A673 (cell line): ENCODE measurements at regions not wholly inside any gene's neighbourhood (a gene's known extent, or its start where the extent isn't known, plus 50 kb on each side); places are given as distances from the start of the nearest gene placed in this dataset.

Experiments used
- BruUV-seq: library from RNA; stranded (reverse); fragments of 400-500 nt; replicated peaks from 2 replicates; lab custom pipeline; 2021; lab: Mats Ljungman, UMichigan
- CTCF ChIA-PET: fragments of 300-600 bp; sonication (Branson Sonifier 250); formaldehyde crosslinking; loops from one replicate; lab custom pipeline; 2022; ENCODE audit warnings: antibody characterized with exemption; lab: Charles Lee
- POLR2A ChIA-PET: fragments of 300-600 bp; sonication (Branson Sonifier 250); formaldehyde crosslinking; loops from one replicate; lab custom pipeline; 2022; ENCODE audit warnings: antibody characterized with exemption; ENCODE audit not compliant: low non-redundant PET; lab: Charles Lee
- DNase-seq: peaks from one replicate; pipeline ENCODE4 v3.0.0-alpha.2; 2015; ENCODE audit warnings: low spot score
- H3K27ac ChIP-seq: fragments of 200-600 bp; sonication (generic); 2 replicates; pipeline ENCODE4 v1.5.1; 2016; ENCODE audit warnings: mixed run types, low read depth, mild to moderate bottlenecking, mixed read lengths, antibody characterized with exemption, low read length; ENCODE audit not compliant: poor library complexity, severe bottlenecking
- H3K27me3 ChIP-seq: fragments of 200-600 bp; sonication (generic); replicated peaks from 2 replicates; pipeline ENCODE4 v1.6.1; 2017; ENCODE audit warnings: mixed run types, low read depth, mild to moderate bottlenecking, mixed read lengths, antibody characterized with exemption, low read length; ENCODE audit not compliant: insufficient read depth, poor library complexity
- H3K36me3 ChIP-seq: fragments of 200-600 bp; sonication (generic); 2 replicates; pipeline ENCODE4 v1.6.1; 2016; ENCODE audit warnings: mixed run types, mild to moderate bottlenecking, mixed read lengths, antibody characterized with exemption, low read length; ENCODE audit not compliant: insufficient read depth, poor library complexity, severe bottlenecking
- H3K4me1 ChIP-seq: fragments of 200-600 bp; sonication (generic); 2 replicates; pipeline ENCODE4 v1.6.1; 2017; ENCODE audit warnings: mixed run types, mild to moderate bottlenecking, mixed read lengths, antibody characterized with exemption, low read length; ENCODE audit not compliant: insufficient read depth, poor library complexity, severe bottlenecking
- H3K4me3 ChIP-seq: fragments of 200-600 bp; sonication (generic); 2 replicates; pipeline ENCODE4 v1.5.1; 2016; ENCODE audit warnings: low read depth, mixed run types, mild to moderate bottlenecking, mixed read lengths, low read length; ENCODE audit not compliant: poor library complexity, severe bottlenecking
- H3K9me3 ChIP-seq: fragments of 200-600 bp; sonication (generic); 2 replicates; pipeline ENCODE4 v1.6.1; 2016; ENCODE audit warnings: mixed run types, low read depth, mild to moderate bottlenecking, mixed read lengths, antibody characterized with exemption, low read length; ENCODE audit not compliant: poor library complexity, severe bottlenecking
- CTCF ChIP-seq: fragments of 300-800, 200-600 bp; sonication (generic); conservative IDR thresholded peaks from 2 replicates; pipeline ENCODE4 v1.5.1; 2017; ENCODE audit warnings: low read depth, mild to moderate bottlenecking, antibody characterized with exemption, low read length, moderate library complexity, mixed read lengths
- EZH2 ChIP-seq: fragments of 200-600 bp; sonication (generic); IDR thresholded peaks from 2 replicates; pipeline ENCODE4 v1.6.1; 2017; ENCODE audit warnings: borderline replicate concordance, low read depth, mild to moderate bottlenecking, mixed read lengths, antibody characterized with exemption, low read length; ENCODE audit not compliant: poor library complexity, severe bottlenecking
- intact Hi-C: fragments of 100-400 bp; cut with micrococcal nuclease; formaldehyde crosslinking; loops from one replicate; pipeline ENCODE4 v1.10.0; 2022; ENCODE audit not compliant: unreplicated experiment

DNA sequence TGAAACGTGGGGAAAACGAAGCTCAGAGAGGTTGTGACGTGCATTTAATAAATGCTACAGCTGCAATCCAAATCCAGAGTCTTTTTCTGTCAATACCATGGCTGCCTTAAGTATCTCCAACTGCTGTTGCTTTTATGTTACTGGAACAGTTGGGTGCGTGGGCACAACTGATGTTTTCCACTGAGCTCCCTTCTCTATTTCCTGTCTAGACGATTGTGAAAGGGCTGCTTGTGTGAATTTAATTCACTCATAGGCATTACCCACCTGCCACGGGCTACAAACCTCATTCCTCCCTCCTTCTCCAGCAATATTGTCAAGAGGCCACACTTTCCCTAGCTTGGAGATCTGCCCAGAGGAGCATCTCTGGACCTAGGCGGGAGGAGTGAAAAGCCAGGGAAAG lies 526.0 kb downstream of the MID1IP1 start:
- POLR2A ChIA-PET, result no interaction called here
- Histone ChIP-seq H3K9me3 (no peaks in the 10 kb centered on the region), H3K27me3 (no peaks in the 10 kb centered on the region), H3K36me3 (no peaks in the 10 kb centered on the region), H3K4me1 (no peaks in the 10 kb centered on the region), H3K4me3 (no peak overlapping the region), H3K27ac (no peak overlapping the region)
- BruUV-seq, result no TSS peak
- TF ChIP-seq CTCF (no peak), EZH2 (no peak)
- intact Hi-C loops, result no loop called here
- peak; percentile 4 for DNase-seq
- CTCF ChIA-PET, result no interaction called here

DNA sequence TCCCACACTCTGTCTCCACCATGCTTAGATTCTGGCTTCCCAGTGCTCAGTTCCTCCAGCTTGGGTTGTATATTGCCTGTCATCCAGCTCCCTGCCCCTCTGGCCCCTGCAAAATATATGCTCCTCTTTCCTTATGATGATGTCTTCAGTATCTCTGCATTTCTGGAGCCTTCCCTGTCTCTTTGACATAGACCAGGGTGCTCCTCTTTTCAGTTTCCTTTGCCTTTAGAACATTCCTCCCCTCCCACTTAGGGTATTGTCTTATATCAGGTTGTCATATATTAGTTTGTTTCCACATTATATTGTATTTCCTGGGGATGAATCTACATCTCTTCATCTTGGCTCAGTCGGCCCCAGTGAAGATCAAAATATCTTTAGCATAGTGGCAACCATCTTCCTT lies 526.4 kb downstream of the MID1IP1 start:
- no TSS peak for BruUV-seq
- TF ChIP-seq EZH2 (no peak), CTCF (no peak)
- POLR2A ChIA-PET, result no interaction called here

GRCh38 chrX:39328661-39329060 lies 527.4 kb downstream of the MID1IP1 start:
- H3K27ac ChIP-seq, result no peak overlapping the region
- POLR2A ChIA-PET, result no interaction called here
- no peaks in the 10 kb centered on the region for H3K36me3 ChIP-seq
- CTCF ChIA-PET, result no interaction called here
- no TSS peak for BruUV-seq
- H3K9me3 ChIP-seq, result no peaks in the 10 kb centered on the region
- H3K27me3 ChIP-seq, result no peaks in the 10 kb centered on the region
- DNase-seq, result no peak
- intact Hi-C loops, result no loop called here
- no peaks in the 10 kb centered on the region for H3K4me1 ChIP-seq
- no peak for TF ChIP-seq EZH2
- no peak overlapping the region for H3K4me3 ChIP-seq

More for the DNA sequence above, 526.4 kb downstream of the MID1IP1 start:
- Histone ChIP-seq H3K36me3 (no peaks in the 10 kb centered on the region), H3K27me3 (no peaks in the 10 kb centered on the region), H3K27ac (no peak overlapping the region), H3K4me3 (no peak overlapping the region), H3K4me1 (no peaks in the 10 kb centered on the region), H3K9me3 (no peaks in the 10 kb centered on the region)
- intact Hi-C loops, result no loop called here
- CTCF ChIA-PET, result no interaction called here
- no peak for DNase-seq

- Histone ChIP-seq H3K4me3 (no peak overlapping the region), H3K9me3 (no peaks in the 10 kb centered on the region), H3K36me3 (no peaks in the 10 kb centered on the region), H3K27me3 (no peaks in the 10 kb centered on the region), H3K27ac (no peak overlapping the region), H3K4me1 (no peaks in the 10 kb centered on the region)
- no TSS peak for BruUV-seq
- no peak for DNase-seq
- intact Hi-C loops, result no loop called here
- no peak for TF ChIP-seq EZH2
- TF ChIP-seq CTCF, result no peak
- POLR2A ChIA-PET, result no interaction called here
- CTCF ChIA-PET, result no interaction called here
Measured at GRCh38 chrX:39331082-39331704, 529.9 kb downstream of the MID1IP1 start.
